GM19239 (cell line): ENCODE measurements at regions not wholly inside any gene's neighbourhood (a gene's known extent, or its start where the extent isn't known, plus 50 kb on each side); places are given as distances from the start of the nearest gene placed in this dataset.

Experiments
- DNase-seq: peaks from one replicate; pipeline ENCODE4 v3.0.0; 2011; ENCODE audit warnings: low spot score; ENCODE audit not compliant: insufficient read length
- FAIRE-seq: peaks from 2 replicates; lab custom pipeline; 2011; peaks lifted over from hg19 to GRCh38; lab: Jason Lieb, UNC

- no peak for FAIRE-seq
- no peak for DNase-seq
Measured at GRCh38 chr18:65422544-65423136, 328.2 kb upstream of the CDH7 start.

- FAIRE-seq, result no peak
Measured at GRCh38 chr18:65415098-65415497, 335.7 kb upstream of the CDH7 start.

GRCh38 chr18:65414501-65414900, 336.3 kb upstream of the CDH7 start:
- FAIRE-seq, result no peak
- DNase-seq, result no peak

More at GRCh38 chr18:65415098-65415497, 335.7 kb upstream of the CDH7 start:
- no peak for DNase-seq

- FAIRE-seq, result no peak
- no peak for DNase-seq
Measured at GRCh38 chr18:65411061-65411460, 339.8 kb upstream of the CDH7 start.

GRCh38 chr18:65409261-65409660, 341.6 kb upstream of the CDH7 start:
- DNase-seq (no peak), FAIRE-seq (no peak)

GRCh38 chr18:65403534-65403933, 347.3 kb upstream of the CDH7 start:
- DNase-seq (no peak), FAIRE-seq (no peak)

- DNase-seq, result no peak
- FAIRE-seq, result no peak
Measured at GRCh38 chr18:65399091-65399490, 351.7 kb upstream of the CDH7 start.

GRCh38 chr18:65398347-65399075, 352.3 kb upstream of the CDH7 start:
- no peak for DNase-seq
- no peak for FAIRE-seq

- FAIRE-seq, result no peak
- DNase-seq, result no peak
Measured at GRCh38 chr18:65380986-65381385, 369.8 kb upstream of the CDH7 start.

- no peak for DNase-seq
- no peak for FAIRE-seq
Measured at GRCh38 chr18:65380571-65380970, 370.2 kb upstream of the CDH7 start.

GRCh38 chr18:65372904-65373303, 377.9 kb upstream of the CDH7 start:
- no peak for FAIRE-seq

GRCh38 chr18:65365245-65365980, 385.4 kb upstream of the CDH7 start:
- FAIRE-seq (no peak), DNase-seq (no peak)

More at GRCh38 chr18:65372904-65373303, 377.9 kb upstream of the CDH7 start:
- DNase-seq, result no peak

- DNase-seq, result no peak
- no peak for FAIRE-seq
Measured at GRCh38 chr18:65363911-65364632, 386.7 kb upstream of the CDH7 start.

GRCh38 chr18:65363011-65363410, 387.8 kb upstream of the CDH7 start:
- DNase-seq (no peak), FAIRE-seq (no peak)

GRCh38 chr18:65359479-65359878, 391.3 kb upstream of the CDH7 start:
- no peak for FAIRE-seq
- no peak for DNase-seq

GRCh38 chr18:65358306-65358705, 392.5 kb upstream of the CDH7 start:
- no peak for FAIRE-seq

GRCh38 chr18:65352186-65352585, 398.6 kb upstream of the CDH7 start:
- FAIRE-seq, result no peak

More at GRCh38 chr18:65358306-65358705, 392.5 kb upstream of the CDH7 start:
- DNase-seq, result no peak

GRCh38 chr18:65349635-65350034, 401.2 kb upstream of the CDH7 start:
- no peak for FAIRE-seq
- DNase-seq, result no peak

More at GRCh38 chr18:65352186-65352585, 398.6 kb upstream of the CDH7 start:
- DNase-seq, result no peak

GRCh38 chr18:65347446-65347845, 403.4 kb upstream of the CDH7 start:
- FAIRE-seq, result no peak
- DNase-seq, result no peak

- FAIRE-seq, result no peak
Measured at GRCh38 chr18:65346086-65346485, 404.7 kb upstream of the CDH7 start.

More at GRCh38 chr18:65346086-65346485, 404.7 kb upstream of the CDH7 start:
- no peak for DNase-seq
